Neuronal stem cell (in vitro differentiated cells): ENCODE measurements at regions not wholly inside any gene's neighbourhood (a gene's known extent, or its start where the extent isn't known, plus 50 kb on each side); places are given as distances from the start of the nearest gene placed in this dataset.

Experiments used
- DNase-seq: peaks from one replicate; pipeline ENCODE4 v3.0.0-alpha.2; 2013; ENCODE audit warnings: low spot score
- H2AFZ ChIP-seq: one replicate; pipeline ENCODE4 v1.6.1; 2013; ENCODE audit warnings: mild to moderate bottlenecking, low read length, inconsistent platforms
- H2AK5ac ChIP-seq: 2 replicates; pipeline ENCODE4 v1.6.1; 2013; ENCODE audit warnings: low read depth, mild to moderate bottlenecking, inconsistent platforms, low read length, moderate library complexity, mixed read lengths
- H2BK120ac ChIP-seq: 2 replicates; pipeline ENCODE4 v1.6.1; 2013; ENCODE audit warnings: low read depth, mild to moderate bottlenecking, inconsistent platforms, low read length, moderate library complexity, mixed read lengths
- H2BK12ac ChIP-seq: one replicate; pipeline ENCODE4 v1.6.1; 2013; ENCODE audit warnings: low read length, inconsistent platforms
- H2BK15ac ChIP-seq: 2 replicates; pipeline ENCODE4 v1.6.1; 2013; ENCODE audit warnings: mild to moderate bottlenecking, low read length, inconsistent platforms, mixed read lengths
- H2BK5ac ChIP-seq: one replicate; pipeline ENCODE4 v1.6.1; 2013; ENCODE audit warnings: inconsistent platforms, mild to moderate bottlenecking, low read length, moderate library complexity
- H3K14ac ChIP-seq: one replicate; pipeline ENCODE4 v1.6.1; 2013; ENCODE audit warnings: low read length, inconsistent platforms
- H3K18ac ChIP-seq: 2 replicates; pipeline ENCODE4 v1.6.1; 2013; ENCODE audit warnings: low read length, inconsistent platforms
- H3K23ac ChIP-seq: 2 replicates; pipeline ENCODE4 v1.6.1; 2013; ENCODE audit warnings: low read depth, mild to moderate bottlenecking, mixed read lengths, low read length, inconsistent platforms; ENCODE audit not compliant: poor library complexity
- H3K27ac ChIP-seq: replicated peaks from 3 replicates; pipeline ENCODE4 v1.5.1; 2013; ENCODE audit warnings: low read length, inconsistent platforms
- H3K27me3 ChIP-seq, 3 experiments: 2 replicates each; pipeline ENCODE4 v1.6.1; 2013; ENCODE audit warnings: low read length in 3 of 3, mild to moderate bottlenecking in 2 of 3, inconsistent platforms in 1 of 3, low read depth in 1 of 3, mixed read lengths in 1 of 3, moderate library complexity in 1 of 3; ENCODE audit not compliant: control insufficient read depth in 3 of 3, insufficient read depth in 3 of 3
- H3K36me3 ChIP-seq, 2 donors: replicated peaks in 1 of 2; 2 replicates each; pipeline ENCODE4 v1.6.1; 2013; ENCODE audit warnings: low read length in 2 of 2; ENCODE audit not compliant: control insufficient read depth in 2 of 2, insufficient read depth in 2 of 2
- H3K4ac ChIP-seq: 2 replicates; pipeline ENCODE4 v1.6.1; 2013; ENCODE audit warnings: inconsistent platforms, mild to moderate bottlenecking, low read length, moderate library complexity
- H3K4me1 ChIP-seq, 2 donors: 1 replicate in 1 of 2; 2 replicates in 1 of 2; pipeline ENCODE4 v1.6.1; 2013; ENCODE audit warnings: low read length in 2 of 2, low read depth in 1 of 2; ENCODE audit not compliant: control insufficient read depth in 2 of 2, insufficient read depth in 1 of 2
- H3K4me2 ChIP-seq: one replicate; pipeline ENCODE4 v1.6.1; 2013; ENCODE audit warnings: mild to moderate bottlenecking, low read length, inconsistent platforms; ENCODE audit not compliant: insufficient read depth, poor library complexity, severe bottlenecking
- H3K4me3 ChIP-seq, 2 donors: 2 replicates each; pipeline ENCODE4 v1.5.1; 2013; ENCODE audit warnings: low read length in 2 of 2, mild to moderate bottlenecking in 2 of 2, inconsistent platforms in 1 of 2, moderate library complexity in 1 of 2
- H3K79me1 ChIP-seq: one replicate; pipeline ENCODE4 v1.6.1; 2013; ENCODE audit warnings: low read depth, mild to moderate bottlenecking, inconsistent platforms, low read length, moderate library complexity
- H3K9ac ChIP-seq: one replicate; pipeline ENCODE4 v1.6.1; 2013; ENCODE audit warnings: mild to moderate bottlenecking, low read depth, low read length, inconsistent platforms; ENCODE audit not compliant: poor library complexity
- H3K9me3 ChIP-seq, 2 donors: replicated peaks in 1 of 2; 2 replicates each; pipeline versions ENCODE3 to v1.6.1; 2013; ENCODE audit warnings: low read length in 2 of 2, mild to moderate bottlenecking in 2 of 2, inconsistent platforms in 1 of 2, low read depth in 1 of 2, mixed read lengths in 1 of 2, moderate library complexity in 1 of 2; ENCODE audit not compliant: control insufficient read depth in 2 of 2, insufficient read depth in 1 of 2
- H4K8ac ChIP-seq: one replicate; pipeline ENCODE4 v1.6.1; 2013; ENCODE audit warnings: low read depth, mild to moderate bottlenecking, inconsistent platforms, low read length, moderate library complexity
- H4K91ac ChIP-seq: one replicate; pipeline ENCODE4 v1.6.1; 2013; ENCODE audit warnings: low read length, low read depth, mild to moderate bottlenecking, inconsistent platforms; ENCODE audit not compliant: poor library complexity
- WGBS, 2 donors: extraction: QIAGEN DNeasy Blood & Tissue Kit; methylation state at CpG; one replicate each; pipeline ENCODE4 v1.1.7; 2013; ENCODE audit warnings: missing lambda C conversion rate in 2 of 2, mixed read lengths in 1 of 2; ENCODE audit not compliant: insufficient read length in 2 of 2, insufficient replicate concordance in 1 of 2; ENCODE audit errors: extremely low coverage in 2 of 2; 5-methylcytosine and 5-hydroxymethylcytosine counted together

- H3K9ac ChIP-seq, result no peak overlapping the region
- H3K27me3 ChIP-seq, result no peaks in the 10 kb centered on the region
- H3K4me3 ChIP-seq, result no peak overlapping the region
- H2BK12ac ChIP-seq, result no peak overlapping the region
- no peak overlapping the region for H2BK5ac ChIP-seq
- no peak overlapping the region for H3K23ac ChIP-seq
- no peak overlapping the region for H2AFZ ChIP-seq
- no peaks in the 10 kb centered on the region for H3K9me3 ChIP-seq
- H2AK5ac ChIP-seq, result no peak overlapping the region
- no peak overlapping the region for H3K14ac ChIP-seq
- no peak overlapping the region for H3K4ac ChIP-seq
- H4K91ac ChIP-seq, result no peak overlapping the region
- H3K18ac ChIP-seq, result no peak overlapping the region
- H2BK15ac ChIP-seq, result no peak overlapping the region
- WGBS, 2 donors, result no CpG with 5 or more reads among the region's 5 CpGs
- no peaks in the 10 kb centered on the region for H3K4me1 ChIP-seq
- no peak overlapping the region for H4K8ac ChIP-seq
- no peak overlapping the region for H2BK120ac ChIP-seq
- H3K79me1 ChIP-seq, result no peaks in the 10 kb centered on the region
- H3K4me2 ChIP-seq, result no peak overlapping the region
- no peak overlapping the region for H3K27ac ChIP-seq
- no peaks in the 10 kb centered on the region for H3K36me3 ChIP-seq
- no peak for DNase-seq
Observed at GRCh38 chr4:152020073-152020472, 259.3 kb upstream of the GATB start.

GRCh38 chr4:152016303-152016620 lies 255.5 kb upstream of the GATB start:
- no peak overlapping the region for H4K8ac ChIP-seq
- no CpG with 5 or more reads among the region's 5 CpGs for WGBS, 2 donors

GRCh38 chr4:152015597-152016302 lies 254.9 kb upstream of the GATB start:
- Histone ChIP-seq H3K27me3 (no peaks in the 10 kb centered on the region), H4K91ac (no peak overlapping the region)
- no CpG with 5 or more reads among the region's 11 CpGs for WGBS, 2 donors

More at GRCh38 chr4:152016303-152016620, 255.5 kb upstream of the GATB start:
- H3K14ac ChIP-seq, result no peak overlapping the region
- no peak overlapping the region for H3K4ac ChIP-seq
- H3K79me1 ChIP-seq, result no peaks in the 10 kb centered on the region
- no peaks in the 10 kb centered on the region for H3K27me3 ChIP-seq
- no peak overlapping the region for H3K4me2 ChIP-seq
- no peak overlapping the region for H4K91ac ChIP-seq
- H2AK5ac ChIP-seq, result no peak overlapping the region
- H3K18ac ChIP-seq, result no peak overlapping the region
- no peaks in the 10 kb centered on the region for H3K4me1 ChIP-seq
- no peak overlapping the region for H3K9ac ChIP-seq
- H2BK12ac ChIP-seq, result no peak overlapping the region
- H3K36me3 ChIP-seq, result no peaks in the 10 kb centered on the region
- no peaks in the 10 kb centered on the region for H3K9me3 ChIP-seq
- H2BK5ac ChIP-seq, result no peak overlapping the region
- DNase-seq, result no peak
- H2BK120ac ChIP-seq, result no peak overlapping the region
- H3K27ac ChIP-seq, result no peak overlapping the region
- H2BK15ac ChIP-seq, result no peak overlapping the region
- no peak overlapping the region for H3K23ac ChIP-seq
- H3K4me3 ChIP-seq, result no peak overlapping the region
- no peak overlapping the region for H2AFZ ChIP-seq

GRCh38 chr4:152014280-152014679 lies 253.5 kb upstream of the GATB start:
- Histone ChIP-seq H3K4me3 (no peak overlapping the region), H2BK15ac (no peak overlapping the region), H2BK12ac (no peak overlapping the region), H3K9ac (no peak overlapping the region), H3K4ac (no peak overlapping the region), H3K4me1 (peaks cover 0 to 17% of the 10 kb centered on the region in 2 donors), H2BK5ac (no peak overlapping the region), H3K79me1 (no peaks in the 10 kb centered on the region), H3K27ac (no peak overlapping the region), H2AK5ac (no peak overlapping the region), H4K8ac (no peak overlapping the region), H3K23ac (no peak overlapping the region), H3K4me2 (no peak overlapping the region), H3K27me3 (no peaks in the 10 kb centered on the region), H3K18ac (no peak overlapping the region), H3K9me3 (no peaks in the 10 kb centered on the region), H4K91ac (no peak overlapping the region), H2BK120ac (no peak overlapping the region), H2AFZ (no peak overlapping the region), H3K36me3 (no peaks in the 10 kb centered on the region), H3K14ac (no peak overlapping the region)
- WGBS, 2 donors, result no CpG with 5 or more reads among the region's 3 CpGs
- DNase-seq, result no peak

More at GRCh38 chr4:152015597-152016302, 254.9 kb upstream of the GATB start:
- H3K36me3 ChIP-seq, result no peaks in the 10 kb centered on the region
- H3K79me1 ChIP-seq, result no peaks in the 10 kb centered on the region
- no peak for DNase-seq
- peak overlapping the region; percentile 41 for H2BK15ac ChIP-seq
- H3K4me2 ChIP-seq, result no peak overlapping the region
- no peak overlapping the region for H3K4ac ChIP-seq
- no peak overlapping the region for H2BK5ac ChIP-seq
- H3K18ac ChIP-seq, result no peak overlapping the region
- H3K4me3 ChIP-seq, result no peak overlapping the region
- no peak overlapping the region for H3K14ac ChIP-seq
- no peak overlapping the region for H2BK12ac ChIP-seq
- no peak overlapping the region for H2AK5ac ChIP-seq
- no peak overlapping the region for H3K9ac ChIP-seq
- H4K8ac ChIP-seq, result no peak overlapping the region
- no peak overlapping the region for H3K23ac ChIP-seq
- no peak overlapping the region for H2AFZ ChIP-seq
- H2BK120ac ChIP-seq, result no peak overlapping the region
- H3K4me1 ChIP-seq, result peaks cover 0 to 5% of the 10 kb centered on the region in 2 donors
- H3K27ac ChIP-seq, result no peak overlapping the region
- H3K9me3 ChIP-seq, result no peaks in the 10 kb centered on the region
